GM23338 (cell line): ENCODE measurements at regions not wholly inside any gene's neighbourhood (a gene's known extent, or its start where the extent isn't known, plus 50 kb on each side); places are given as distances from the start of the nearest gene placed in this dataset.
A peak's percentile ranks its signal among the peaks of the same experiment; 100 is the strongest.
"Not testable (repeated sequence)": the region's sequence is repeated elsewhere in the genome, so short reads cannot be mapped to it uniquely, and the experiment has no call there.

ENCODE experiments used
- CREB1 ChIP-seq: fragments of 250-450 bp; sonication (Bioruptor Pico); IDR thresholded peaks from 2 replicates; pipeline ENCODE4 v1.5.0; 2020; ENCODE audit warnings: low read depth, mild to moderate bottlenecking, moderate library complexity
- EZH2 ChIP-seq: fragments of 200-600 bp; sonication (generic); IDR thresholded peaks from one replicate; pipeline ENCODE4 v1.8.0; 2017; ENCODE audit warnings: antibody characterized with exemption, mild to moderate bottlenecking, low read depth; ENCODE audit not compliant: unreplicated experiment
- JUNB ChIP-seq: IDR thresholded peaks from one replicate; pipeline ENCODE4 v1.6.1; 2016; ENCODE audit warnings: antibody characterized with exemption; ENCODE audit not compliant: unreplicated experiment
- POLR2AphosphoS5 ChIP-seq: IDR thresholded peaks from 2 replicates; pipeline ENCODE4 v1.6.1; 2016; ENCODE audit warnings: antibody characterized with exemption, low read depth
- ZNF331 ChIP-seq: fragments of 250-450 bp; sonication (Bioruptor Pico); IDR thresholded peaks from 2 replicates; pipeline ENCODE4 v1.5.0; 2020; ENCODE audit warnings: low read depth, mild to moderate bottlenecking, moderate library complexity
- TF ChIP-seq, protein P1 (sequence below), 2 experiments: fragments of 200-600 bp in 1 of 2; sonication (generic) in 1 of 2; conservative IDR thresholded peaks; 2 replicates each; pipeline versions ENCODE4 v1.5.1 to v1.6.1; 2016 to 2017; ENCODE audit warnings: antibody characterized with exemption in 2 of 2, low read depth in 2 of 2, mild to moderate bottlenecking in 2 of 2, moderate library complexity in 1 of 2

DNA sequence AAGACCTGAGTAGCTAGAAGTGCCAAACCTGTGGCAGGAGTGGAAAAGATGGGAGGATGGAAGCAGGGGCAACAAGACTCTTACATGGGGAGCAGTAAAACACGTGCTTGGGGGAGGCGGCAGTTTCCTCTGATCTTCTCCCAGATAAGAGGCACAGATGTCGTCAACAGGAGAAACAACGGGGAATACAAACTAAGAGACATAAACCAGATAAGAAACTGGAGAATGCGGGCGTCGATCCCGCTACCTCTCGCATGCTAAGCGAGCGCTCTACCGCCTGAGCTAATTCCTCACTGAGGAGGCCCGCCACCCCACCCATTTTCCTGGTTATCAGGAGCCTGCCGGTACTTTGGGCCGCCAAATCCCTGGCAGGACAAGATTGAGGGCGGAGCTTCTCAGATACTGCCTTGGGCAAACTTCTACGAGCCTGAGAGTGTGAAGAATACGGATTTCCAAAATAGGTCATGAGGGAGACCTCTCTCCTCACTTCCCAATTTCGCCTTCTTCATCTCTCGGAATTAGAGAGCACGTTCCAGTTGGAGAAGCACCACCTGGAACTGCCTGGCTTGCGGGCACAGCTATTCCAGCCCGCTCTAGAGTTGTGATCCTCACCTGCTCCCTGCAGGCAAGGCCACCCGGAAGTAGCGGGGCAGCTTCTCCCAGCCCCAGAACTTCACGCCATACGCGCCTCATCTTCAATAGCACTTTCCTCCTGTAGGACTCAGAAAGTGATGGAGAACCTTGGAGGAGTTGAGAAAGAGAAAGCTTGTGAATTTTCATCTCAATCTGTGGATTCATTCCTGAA, 496.0 kb downstream of the PRIM2 start:
- TF ChIP-seq POLR2AphosphoS5, EZH2, ZNF331, JUNB: not testable (repeated sequence)
- TF ChIP-seq, protein P1, sequence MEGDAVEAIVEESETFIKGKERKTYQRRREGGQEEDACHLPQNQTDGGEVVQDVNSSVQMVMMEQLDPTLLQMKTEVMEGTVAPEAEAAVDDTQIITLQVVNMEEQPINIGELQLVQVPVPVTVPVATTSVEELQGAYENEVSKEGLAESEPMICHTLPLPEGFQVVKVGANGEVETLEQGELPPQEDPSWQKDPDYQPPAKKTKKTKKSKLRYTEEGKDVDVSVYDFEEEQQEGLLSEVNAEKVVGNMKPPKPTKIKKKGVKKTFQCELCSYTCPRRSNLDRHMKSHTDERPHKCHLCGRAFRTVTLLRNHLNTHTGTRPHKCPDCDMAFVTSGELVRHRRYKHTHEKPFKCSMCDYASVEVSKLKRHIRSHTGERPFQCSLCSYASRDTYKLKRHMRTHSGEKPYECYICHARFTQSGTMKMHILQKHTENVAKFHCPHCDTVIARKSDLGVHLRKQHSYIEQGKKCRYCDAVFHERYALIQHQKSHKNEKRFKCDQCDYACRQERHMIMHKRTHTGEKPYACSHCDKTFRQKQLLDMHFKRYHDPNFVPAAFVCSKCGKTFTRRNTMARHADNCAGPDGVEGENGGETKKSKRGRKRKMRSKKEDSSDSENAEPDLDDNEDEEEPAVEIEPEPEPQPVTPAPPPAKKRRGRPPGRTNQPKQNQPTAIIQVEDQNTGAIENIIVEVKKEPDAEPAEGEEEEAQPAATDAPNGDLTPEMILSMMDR (conservative IDR thresholded peaks at IDR 0.05; ENCODE audit: low read depth in 2 of 2) = not testable (repeated sequence)
- TF ChIP-seq CREB1 (CRISPR knock-in tag) = peak; percentile 32; the same call in 1 of the 2 replicates
